OCI-LY7 (cell line): ENCODE measurements at regions not wholly inside any gene's neighbourhood (a gene's known extent, or its start where the extent isn't known, plus 50 kb on each side); places are given as distances from the start of the nearest gene placed in this dataset.

Experiments used
- BruUV-seq: library from RNA; stranded (reverse); fragments of 400-500 nt; replicated peaks from 2 replicates; lab custom pipeline; 2021; lab: Mats Ljungman, UMichigan
- CTCF ChIA-PET: fragments of 300-600 bp; sonication (Branson Sonifier 250); formaldehyde crosslinking; loops from one replicate; lab custom pipeline; 2022; ENCODE audit warnings: antibody characterized with exemption; ENCODE audit not compliant: unreplicated experiment; lab: Charles Lee
- POLR2A ChIA-PET: fragments of 300-600 bp; sonication (Branson Sonifier 250); formaldehyde crosslinking; loops from one replicate; lab custom pipeline; 2022; ENCODE audit warnings: antibody characterized with exemption; lab: Charles Lee
- DNase-seq: peaks from one replicate; pipeline ENCODE4 v3.0.0-alpha.2; 2015; ENCODE audit warnings: low spot score
- H2AFZ ChIP-seq: fragments of 200-600 bp; sonication (generic), shearing (Covaris generic); 2 replicates; pipeline ENCODE4 v1.6.1; 2014; ENCODE audit warnings: mild to moderate bottlenecking, antibody characterized with exemption, low read length, moderate library complexity
- H3K27ac ChIP-seq: fragments of 200-600 bp; sonication (generic); 2 replicates; pipeline ENCODE4 v1.5.1; 2014; ENCODE audit warnings: mixed run types, low read depth, mild to moderate bottlenecking, moderate library complexity, low read length, inconsistent platforms; ENCODE audit not compliant: poor library complexity, severe bottlenecking
- H3K36me3 ChIP-seq: fragments of 200-600 bp; sonication (generic); 2 replicates; pipeline ENCODE4 v1.6.1; 2014; ENCODE audit warnings: mild to moderate bottlenecking, antibody characterized with exemption, low read length, moderate library complexity, mixed read lengths; ENCODE audit not compliant: insufficient read depth
- H3K4me1 ChIP-seq: fragments of 200-600 bp; sonication (generic); 2 replicates; pipeline ENCODE4 v1.5.1; 2014; ENCODE audit warnings: mild to moderate bottlenecking, low read length; ENCODE audit not compliant: insufficient read depth, poor library complexity, severe bottlenecking
- H3K4me2 ChIP-seq: fragments of 200-600 bp; sonication (generic); 2 replicates; pipeline ENCODE4 v1.6.1; 2014; ENCODE audit warnings: mild to moderate bottlenecking, low read length
- H3K4me3 ChIP-seq: fragments of 200-600 bp; sonication (generic); 2 replicates; pipeline ENCODE4 v1.5.1; 2014; ENCODE audit warnings: mild to moderate bottlenecking, low read depth, low read length; ENCODE audit not compliant: poor library complexity, severe bottlenecking
- H3K79me2 ChIP-seq: fragments of 200-600 bp; sonication (generic); 2 replicates; pipeline ENCODE4 v1.6.1; 2016; ENCODE audit warnings: low read depth, mild to moderate bottlenecking, low read length, moderate library complexity, mixed read lengths; ENCODE audit not compliant: insufficient read depth
- H3K9me2 ChIP-seq: fragments of 200-600 bp; sonication (generic); 2 replicates; pipeline ENCODE4 v1.6.1; 2016; ENCODE audit warnings: mild to moderate bottlenecking, low read length, mixed read lengths; ENCODE audit not compliant: insufficient read depth
- H3K9me3 ChIP-seq: fragments of 200-600 bp; sonication (generic); 2 replicates; pipeline ENCODE4 v1.6.1; 2014; ENCODE audit warnings: mild to moderate bottlenecking, mixed run types, low read length, mixed read lengths
- H4K20me1 ChIP-seq: fragments of 200-600 bp; sonication (generic); 2 replicates; pipeline ENCODE4 v1.6.1; 2014; ENCODE audit warnings: mild to moderate bottlenecking, antibody characterized with exemption, low read length, moderate library complexity, mixed read lengths; ENCODE audit not compliant: insufficient read depth
- EZH2phosphoT487 ChIP-seq: fragments of 200-600 bp; sonication (generic); IDR thresholded peaks from 2 replicates; pipeline ENCODE4 v1.6.1; 2018; ENCODE audit warnings: low read depth, borderline replicate concordance, mild to moderate bottlenecking, mixed run types, antibody characterized with exemption, low read length, moderate library complexity, mixed read lengths
- intact Hi-C: fragments of 100-400 bp; cut with micrococcal nuclease; formaldehyde crosslinking; loops from one replicate; pipeline ENCODE4 v1.10.0; 2022; ENCODE audit not compliant: unreplicated experiment
- TF ChIP-seq, protein P1 (sequence below): fragments of 200-600 bp; sonication (generic); conservative IDR thresholded peaks from 2 replicates; pipeline ENCODE4 v1.5.1; 2014; ENCODE audit warnings: mild to moderate bottlenecking, antibody characterized with exemption, low read length, moderate library complexity, mixed read lengths

DNA sequence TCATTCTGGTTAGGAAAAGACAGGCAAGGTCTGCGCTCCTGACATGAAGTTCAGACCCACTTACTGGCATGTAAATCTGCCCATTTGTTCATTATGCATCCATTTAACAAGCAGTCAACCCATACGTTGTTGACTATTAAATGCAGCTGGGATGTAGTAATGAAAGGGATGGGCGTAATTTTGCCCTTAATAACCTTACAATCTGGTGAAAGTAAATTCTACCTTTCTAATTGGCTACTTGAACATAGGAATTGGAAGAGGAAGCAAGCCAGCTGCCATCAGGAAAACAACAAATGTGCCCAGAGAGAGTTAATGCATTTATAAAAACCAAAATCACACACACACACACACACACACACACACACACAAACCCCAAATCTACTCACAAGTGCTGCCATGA is 170.2 kb upstream of the PITRM1 start:
- BruUV-seq = no TSS peak
- DNase-seq = no peak
- ChIA-PET CTCF (no interaction called here), POLR2A (no interaction called here)
- Histone ChIP-seq H3K36me3 (no peaks in the 10 kb centered on the region), H3K4me1 (no peaks in the 10 kb centered on the region), H3K9me3 (no peaks in the 10 kb centered on the region), H4K20me1 (no peaks in the 10 kb centered on the region), H3K9me2 (no peaks in the 10 kb centered on the region), H3K4me3 (no peak overlapping the region), H2AFZ (no peak overlapping the region), H3K79me2 (no peaks in the 10 kb centered on the region), H3K27ac (no peak overlapping the region), H3K4me2 (no peak overlapping the region)
- TF ChIP-seq, protein P1, sequence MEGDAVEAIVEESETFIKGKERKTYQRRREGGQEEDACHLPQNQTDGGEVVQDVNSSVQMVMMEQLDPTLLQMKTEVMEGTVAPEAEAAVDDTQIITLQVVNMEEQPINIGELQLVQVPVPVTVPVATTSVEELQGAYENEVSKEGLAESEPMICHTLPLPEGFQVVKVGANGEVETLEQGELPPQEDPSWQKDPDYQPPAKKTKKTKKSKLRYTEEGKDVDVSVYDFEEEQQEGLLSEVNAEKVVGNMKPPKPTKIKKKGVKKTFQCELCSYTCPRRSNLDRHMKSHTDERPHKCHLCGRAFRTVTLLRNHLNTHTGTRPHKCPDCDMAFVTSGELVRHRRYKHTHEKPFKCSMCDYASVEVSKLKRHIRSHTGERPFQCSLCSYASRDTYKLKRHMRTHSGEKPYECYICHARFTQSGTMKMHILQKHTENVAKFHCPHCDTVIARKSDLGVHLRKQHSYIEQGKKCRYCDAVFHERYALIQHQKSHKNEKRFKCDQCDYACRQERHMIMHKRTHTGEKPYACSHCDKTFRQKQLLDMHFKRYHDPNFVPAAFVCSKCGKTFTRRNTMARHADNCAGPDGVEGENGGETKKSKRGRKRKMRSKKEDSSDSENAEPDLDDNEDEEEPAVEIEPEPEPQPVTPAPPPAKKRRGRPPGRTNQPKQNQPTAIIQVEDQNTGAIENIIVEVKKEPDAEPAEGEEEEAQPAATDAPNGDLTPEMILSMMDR = no peak
- TF ChIP-seq EZH2phosphoT487 = no peak
- intact Hi-C loops = no loop called here

DNA sequence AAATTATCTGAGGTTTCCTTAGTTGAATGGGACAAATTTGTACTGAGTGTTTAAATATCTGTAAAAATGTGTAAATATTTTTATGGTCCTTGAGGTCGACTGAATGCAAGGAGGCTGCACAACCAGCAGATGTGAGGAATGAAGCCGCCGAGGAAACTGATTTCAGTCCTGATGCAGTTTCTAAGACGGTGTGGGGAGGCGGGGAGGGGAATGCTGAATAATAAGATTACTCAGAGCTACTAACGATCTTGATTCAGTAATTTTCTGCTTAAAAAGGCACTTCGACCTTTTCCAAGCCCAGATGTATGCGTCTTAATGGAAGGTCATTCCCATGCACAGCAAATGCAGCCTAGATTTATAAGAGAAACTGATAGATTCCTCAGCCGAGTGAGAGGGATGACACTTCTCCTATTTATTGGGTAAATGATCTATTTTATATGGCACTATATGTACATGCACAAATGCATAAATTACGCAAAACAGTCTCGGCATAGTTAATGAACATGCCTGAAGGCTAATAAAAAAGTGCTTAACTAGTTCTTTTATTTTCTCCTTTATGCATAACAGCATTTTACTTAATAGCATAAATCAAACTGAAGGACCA is 167.6 kb upstream of the PITRM1 start:
- no TSS peak for BruUV-seq
- CTCF ChIA-PET = no interaction called here
- POLR2A ChIA-PET = no interaction called here
- DNase-seq = no peak
- H3K9me3 ChIP-seq = no peaks in the 10 kb centered on the region
- no peaks in the 10 kb centered on the region for H3K4me1 ChIP-seq
- H3K4me3 ChIP-seq = no peak overlapping the region
- H3K27ac ChIP-seq = no peak overlapping the region
- H3K9me2 ChIP-seq = no peaks in the 10 kb centered on the region
- no peaks in the 10 kb centered on the region for H3K79me2 ChIP-seq
- intact Hi-C loops = no loop called here
- no peak overlapping the region for H3K4me2 ChIP-seq
- TF ChIP-seq, protein P1 = no peak
- no peak for TF ChIP-seq EZH2phosphoT487
- H3K36me3 ChIP-seq = no peaks in the 10 kb centered on the region
- H2AFZ ChIP-seq = no peak overlapping the region
- H4K20me1 ChIP-seq = no peaks in the 10 kb centered on the region

DNA sequence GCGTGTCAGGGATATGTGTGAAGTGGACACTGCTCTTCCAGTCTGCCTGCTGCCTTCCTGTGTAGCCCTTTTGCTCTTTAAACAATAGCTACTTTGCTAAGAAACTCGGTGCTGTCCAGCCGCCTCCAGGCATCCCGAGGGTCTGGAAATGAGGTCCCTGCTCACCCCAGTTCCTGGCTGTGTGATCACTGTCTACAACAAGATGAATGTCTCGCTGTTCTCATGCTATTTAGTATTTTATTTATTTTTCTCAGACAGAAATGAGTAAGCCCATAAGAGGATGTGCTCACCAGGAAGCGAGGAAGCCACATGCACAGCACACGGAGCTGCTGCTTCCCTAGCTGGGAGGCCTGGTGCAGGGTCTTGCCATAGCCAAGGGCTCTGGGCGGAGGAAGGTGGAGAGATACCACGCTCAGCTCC is 167.0 kb upstream of the PITRM1 start:
- H3K4me3 ChIP-seq = no peak overlapping the region
- ChIA-PET POLR2A (no interaction called here), CTCF (no interaction called here)
- BruUV-seq = no TSS peak
- H3K9me2 ChIP-seq = no peaks in the 10 kb centered on the region
- H3K4me1 ChIP-seq = no peaks in the 10 kb centered on the region
- H3K36me3 ChIP-seq = no peaks in the 10 kb centered on the region
- no peaks in the 10 kb centered on the region for H3K9me3 ChIP-seq
- no peak overlapping the region for H2AFZ ChIP-seq
- no peak overlapping the region for H3K4me2 ChIP-seq
- no peak overlapping the region for H3K27ac ChIP-seq
- no peaks in the 10 kb centered on the region for H4K20me1 ChIP-seq
- intact Hi-C loops = no loop called here
- H3K79me2 ChIP-seq = no peaks in the 10 kb centered on the region
- DNase-seq = no peak
- no peak for TF ChIP-seq EZH2phosphoT487
- TF ChIP-seq, protein P1 = no peak
